Smooth muscle cell (in vitro differentiated cells): ENCODE measurements at regions not wholly inside any gene's neighbourhood (a gene's known extent, or its start where the extent isn't known, plus 50 kb on each side); places are given as distances from the start of the nearest gene placed in this dataset.

Experiments used
- DNase-seq: peaks from one replicate; lab custom pipeline; 2025; ENCODE audit not compliant: unreplicated experiment; lab: John Stamatoyannopoulos, UW
- H2AFZ ChIP-seq: fragments of 200-600 bp; sonication (generic); 2 replicates; pipeline ENCODE4 v1.6.0; 2016; ENCODE audit warnings: antibody characterized with exemption, low read depth, mild to moderate bottlenecking
- H3F3A ChIP-seq: fragments of 200-600 bp; sonication (generic); 2 replicates; pipeline ENCODE4 v1.6.0; 2017; ENCODE audit warnings: antibody characterized with exemption, low read depth
- H3K27ac ChIP-seq: fragments of 200-600 bp; sonication (generic); 2 replicates; pipeline ENCODE4 v1.5.1; 2016; ENCODE audit warnings: low read depth, mild to moderate bottlenecking
- H3K27me3 ChIP-seq: fragments of 200-600 bp; sonication (generic); 2 replicates; pipeline ENCODE4 v1.6.1; 2016; ENCODE audit warnings: low read depth, mild to moderate bottlenecking
- H3K36me3 ChIP-seq: fragments of 200-600 bp; sonication (generic); 2 replicates; pipeline ENCODE4 v1.5.1; 2016; ENCODE audit warnings: low read depth
- H3K4me1 ChIP-seq: fragments of 200-600 bp; sonication (generic); 2 replicates; pipeline ENCODE4 v1.5.1; 2016; ENCODE audit warnings: low read depth
- H3K4me2 ChIP-seq: fragments of 200-600 bp; sonication (generic); 2 replicates; pipeline ENCODE4 v1.6.0; 2016; ENCODE audit warnings: mild to moderate bottlenecking
- H3K4me3 ChIP-seq: fragments of 200-600 bp; sonication (generic); 2 replicates; pipeline ENCODE4 v1.5.1; 2016; ENCODE audit warnings: mild to moderate bottlenecking
- H3K79me2 ChIP-seq: fragments of 200-600 bp; sonication (generic); 2 replicates; pipeline ENCODE4 v1.6.0; 2016; ENCODE audit warnings: low read depth, mild to moderate bottlenecking
- H3K9ac ChIP-seq: fragments of 200-600 bp; sonication (generic); 2 replicates; pipeline ENCODE4 v1.6.0; 2016; ENCODE audit warnings: low read depth
- H3K9me3 ChIP-seq: fragments of 200-600 bp; sonication (generic); replicated peaks from 2 replicates; pipeline ENCODE4 v1.5.1; 2016; ENCODE audit warnings: low read depth
- H4K20me1 ChIP-seq: fragments of 200-600 bp; sonication (generic); 2 replicates; pipeline ENCODE4 v1.6.0; 2016; ENCODE audit warnings: low read depth
- WGBS: methylation state at CpG from one replicate; pipeline ENCODE4 v1.1.7; 2016; ENCODE audit warnings: low lambda C conversion rate; 5-methylcytosine and 5-hydroxymethylcytosine counted together
- TF ChIP-seq, protein P1 (sequence below): fragments of 200-600 bp; sonication (generic); IDR thresholded peaks from 2 replicates; pipeline ENCODE4 v1.5.1; 2017; ENCODE audit warnings: borderline replicate concordance, mild to moderate bottlenecking, antibody characterized with exemption; ENCODE audit not compliant: insufficient read depth, poor library complexity, severe bottlenecking

- H3K79me2 ChIP-seq, result no peaks in the 10 kb centered on the region
- H3F3A ChIP-seq, result no peaks in the 10 kb centered on the region
- H3K4me1 ChIP-seq, result no peaks in the 10 kb centered on the region
- H3K9ac ChIP-seq, result no peak overlapping the region
- H3K4me2 ChIP-seq, result no peak overlapping the region
- H3K4me3 ChIP-seq, result no peak overlapping the region
- no peaks in the 10 kb centered on the region for H4K20me1 ChIP-seq
- no peaks in the 10 kb centered on the region for H3K36me3 ChIP-seq
- no peaks in the 10 kb centered on the region for H3K9me3 ChIP-seq
- no peak overlapping the region for H3K27ac ChIP-seq
- TF ChIP-seq, protein P1, sequence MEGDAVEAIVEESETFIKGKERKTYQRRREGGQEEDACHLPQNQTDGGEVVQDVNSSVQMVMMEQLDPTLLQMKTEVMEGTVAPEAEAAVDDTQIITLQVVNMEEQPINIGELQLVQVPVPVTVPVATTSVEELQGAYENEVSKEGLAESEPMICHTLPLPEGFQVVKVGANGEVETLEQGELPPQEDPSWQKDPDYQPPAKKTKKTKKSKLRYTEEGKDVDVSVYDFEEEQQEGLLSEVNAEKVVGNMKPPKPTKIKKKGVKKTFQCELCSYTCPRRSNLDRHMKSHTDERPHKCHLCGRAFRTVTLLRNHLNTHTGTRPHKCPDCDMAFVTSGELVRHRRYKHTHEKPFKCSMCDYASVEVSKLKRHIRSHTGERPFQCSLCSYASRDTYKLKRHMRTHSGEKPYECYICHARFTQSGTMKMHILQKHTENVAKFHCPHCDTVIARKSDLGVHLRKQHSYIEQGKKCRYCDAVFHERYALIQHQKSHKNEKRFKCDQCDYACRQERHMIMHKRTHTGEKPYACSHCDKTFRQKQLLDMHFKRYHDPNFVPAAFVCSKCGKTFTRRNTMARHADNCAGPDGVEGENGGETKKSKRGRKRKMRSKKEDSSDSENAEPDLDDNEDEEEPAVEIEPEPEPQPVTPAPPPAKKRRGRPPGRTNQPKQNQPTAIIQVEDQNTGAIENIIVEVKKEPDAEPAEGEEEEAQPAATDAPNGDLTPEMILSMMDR, result no peak
- no peaks in the 10 kb centered on the region for H3K27me3 ChIP-seq
- DNase-seq, result no peak
- H2AFZ ChIP-seq, result no peak overlapping the region
- 84% methylated on average over 1 of the region's 1 CpG for WGBS
Observed at GRCh38 chr3:132781922-132782321, 59.7 kb upstream of the NPHP3 start.

GRCh38 chr3:132777171-132777570, 55.0 kb upstream of the NPHP3 start:
- Histone ChIP-seq H3K4me3 (no peak overlapping the region), H4K20me1 (no peaks in the 10 kb centered on the region), H3K4me1 (peaks cover 4% of the 10 kb centered on the region), H3K9me3 (no peaks in the 10 kb centered on the region), H2AFZ (no peak overlapping the region), H3K79me2 (no peaks in the 10 kb centered on the region), H3K4me2 (no peak overlapping the region), H3K9ac (no peak overlapping the region), H3K27me3 (no peaks in the 10 kb centered on the region), H3F3A (no peaks in the 10 kb centered on the region), H3K36me3 (no peaks in the 10 kb centered on the region), H3K27ac (no peak overlapping the region)
- WGBS, result 75% methylated on average over 3 of the region's 3 CpGs
- no peak for DNase-seq
- TF ChIP-seq, protein P1, result no peak

DNA sequence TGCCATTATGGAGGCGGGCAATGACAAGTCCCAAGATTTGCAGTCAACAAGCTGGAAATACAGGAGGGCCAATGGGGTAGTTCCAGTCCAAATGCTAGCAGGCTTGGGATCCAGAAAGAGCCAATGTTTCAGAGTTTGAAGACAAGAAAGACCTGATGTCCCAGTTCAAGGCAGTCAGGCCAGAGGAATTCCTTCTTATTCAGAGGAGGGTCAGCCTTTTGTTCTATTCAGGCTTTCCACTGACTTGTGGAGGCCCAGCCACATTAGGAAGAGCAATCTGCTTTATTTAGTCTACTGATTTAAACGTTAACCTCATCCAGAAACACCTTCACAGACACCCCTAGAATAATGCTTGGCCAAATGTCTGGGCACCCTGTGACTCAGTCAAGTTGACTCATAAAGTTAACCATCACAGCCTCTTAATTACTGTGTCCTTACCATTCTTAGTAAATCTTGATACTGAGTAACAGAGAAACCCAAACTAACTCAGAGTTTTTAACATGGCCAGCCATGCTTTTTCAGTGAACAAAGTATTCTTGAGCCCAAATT, 50.9 kb upstream of the NPHP3 start:
- Histone ChIP-seq H3K27ac (peak overlapping the region; percentile 39), H3K4me2 (no peak overlapping the region), H3K9ac (no peak overlapping the region), H3K27me3 (no peaks in the 10 kb centered on the region), H3K36me3 (no peaks in the 10 kb centered on the region), H3K4me1 (peaks cover 4% of the 10 kb centered on the region), H4K20me1 (no peaks in the 10 kb centered on the region), H3K9me3 (no peaks in the 10 kb centered on the region), H3K4me3 (no peak overlapping the region), H2AFZ (peak overlapping the region; percentile 29), H3K79me2 (no peaks in the 10 kb centered on the region), H3F3A (no peaks in the 10 kb centered on the region)
- DNase-seq, result no peak
- TF ChIP-seq, protein P1, result no peak
- WGBS, result 61% methylated on average over 2 of the region's 2 CpGs

GRCh38 chr3:132772252-132772651, 50.0 kb upstream of the NPHP3 start:
- H3K9ac ChIP-seq, result no peak overlapping the region
- H3K27me3 ChIP-seq, result no peaks in the 10 kb centered on the region
- H3F3A ChIP-seq, result no peaks in the 10 kb centered on the region
- H3K4me1 ChIP-seq, result peaks cover 4% of the 10 kb centered on the region
- no peak overlapping the region for H3K4me3 ChIP-seq
- H3K36me3 ChIP-seq, result no peaks in the 10 kb centered on the region
- no peaks in the 10 kb centered on the region for H3K79me2 ChIP-seq
- H4K20me1 ChIP-seq, result no peaks in the 10 kb centered on the region
- H2AFZ ChIP-seq, result no peak overlapping the region
- H3K27ac ChIP-seq, result no peak overlapping the region
- TF ChIP-seq, protein P1, result no peak
- H3K9me3 ChIP-seq, result no peaks in the 10 kb centered on the region
- no peak overlapping the region for H3K4me2 ChIP-seq
- no peak for DNase-seq
